HCT116 (cell line): ENCODE measurements at regions not wholly inside any gene's neighbourhood (a gene's known extent, or its start where the extent isn't known, plus 50 kb on each side); places are given as distances from the start of the nearest gene placed in this dataset.

Experiments used
- ATAC-seq: fragments of 200-7000 bp; cut with Tn5 transposase; 2 replicates; pipeline ENCODE4 v1.9.1; 2020; ENCODE audit warnings: mild to moderate bottlenecking, moderate library complexity
- BruUV-seq: library from RNA; stranded (reverse); fragments of 400-500 nt; replicated peaks from 2 replicates; lab custom pipeline; 2021; lab: Mats Ljungman, UMichigan
- CTCF ChIA-PET: fragments of 300-600 bp; sonication (Branson Sonifier 250); formaldehyde crosslinking; loops from one replicate; lab custom pipeline; 2021; ENCODE audit warnings: antibody characterized with exemption; lab: Charles Lee
- POLR2A ChIA-PET: fragments of 300-600, 350-600 bp; sonication (Branson Sonifier 250); formaldehyde crosslinking; loops from one replicate; lab custom pipeline; 2021; ENCODE audit warnings: antibody characterized with exemption; lab: Charles Lee
- RAD21 ChIA-PET, 2 experiments: fragments of 300-600 bp; sonication (Branson Sonifier 250); formaldehyde crosslinking; loops; one replicate each; lab custom pipeline; 2023; ENCODE audit warnings: low total read pairs in 2 of 2; ENCODE audit not compliant: uncharacterized antibody in 2 of 2, unreplicated experiment in 2 of 2, low non-redundant PET in 1 of 2; lab: Charles Lee
- DNase-seq: peaks from one replicate; pipeline ENCODE4 v3.0.0-alpha.2; 2010; ENCODE audit warnings: low read depth, low spot score
- H2AFZ ChIP-seq: fragments of 200-600 bp; shearing (Covaris generic), sonication (generic); 2 replicates; pipeline ENCODE4 v1.6.1; 2017; ENCODE audit warnings: low read depth, mixed run types, mixed read lengths, antibody characterized with exemption, low read length; ENCODE audit not compliant: poor library complexity, severe bottlenecking
- H3K27ac ChIP-seq: 2 replicates; pipeline ENCODE4 v1.5.1; 2012; ENCODE audit warnings: low read depth, low read length
- H3K27me3 ChIP-seq: fragments of 200-600 bp; sonication (generic); 2 replicates; pipeline ENCODE4 v1.6.1; 2016; ENCODE audit warnings: mixed run types, low read length, mixed read lengths; ENCODE audit not compliant: insufficient read depth
- H3K36me3 ChIP-seq, 2 experiments: fragments of 200-500 bp in 1 of 2; fragments of 200-600 bp in 1 of 2; sonication (Bioruptor generic) in 1 of 2; sonication (generic) in 1 of 2; 2 replicates each; pipeline versions ENCODE4 v1.5.1 to v1.6.1; 2014 to 2016; ENCODE audit warnings: low read length in 2 of 2, inconsistent platforms in 1 of 2, mixed read lengths in 1 of 2, mixed run types in 1 of 2; ENCODE audit not compliant: insufficient read depth in 2 of 2, control insufficient read depth in 1 of 2
- H3K4me1 ChIP-seq, 2 experiments: fragments of 200-600 bp in 1 of 2; sonication (generic) in 1 of 2; 2 replicates each; pipeline versions ENCODE4 v1.5.1 to v1.6.1; 2012 to 2017; ENCODE audit warnings: low read length in 2 of 2, inconsistent platforms in 1 of 2, mild to moderate bottlenecking in 1 of 2, mixed read lengths in 1 of 2, mixed run types in 1 of 2, moderate library complexity in 1 of 2; ENCODE audit not compliant: insufficient read depth in 2 of 2, control insufficient read depth in 1 of 2
- H3K4me2 ChIP-seq: fragments of 200-600 bp; sonication (generic); 2 replicates; pipeline ENCODE4 v1.6.1; 2017; ENCODE audit warnings: mixed run types, low read length, mixed read lengths
- H3K4me3 ChIP-seq, 2 experiments: fragments of 200-600 bp in 1 of 2; sonication (generic) in 1 of 2; replicated peaks in 1 of 2; 2 replicates each; pipeline ENCODE4 v1.5.1; 2011 to 2016; ENCODE audit warnings: low read length in 2 of 2, control low read depth in 1 of 2, low read depth in 1 of 2, mild to moderate bottlenecking in 1 of 2, mixed read lengths in 1 of 2, mixed run types in 1 of 2
- H3K79me2 ChIP-seq: fragments of 200-600 bp; sonication (generic); 2 replicates; pipeline ENCODE4 v1.6.1; 2017; ENCODE audit warnings: mild to moderate bottlenecking, mixed run types, low read length, moderate library complexity, mixed read lengths; ENCODE audit not compliant: insufficient read depth
- H3K9ac ChIP-seq: fragments of 200-600 bp; sonication (generic); 2 replicates; pipeline ENCODE4 v1.6.1; 2016; ENCODE audit warnings: low read length, mixed read lengths
- H3K9me2 ChIP-seq: fragments of 200-600 bp; sonication (generic), shearing (Covaris generic); 2 replicates; pipeline ENCODE4 v1.6.1; 2017; ENCODE audit warnings: mixed run types, mild to moderate bottlenecking, moderate library complexity; ENCODE audit not compliant: insufficient read depth
- H3K9me3 ChIP-seq, 2 experiments: fragments of 200-500 bp in 1 of 2; fragments of 200-600 bp in 1 of 2; sonication (Bioruptor generic) in 1 of 2; sonication (generic) in 1 of 2; 2 replicates each; pipeline ENCODE4 v1.6.1; 2014 to 2017; ENCODE audit warnings: low read length in 2 of 2, mixed read lengths in 2 of 2, inconsistent platforms in 1 of 2, low read depth in 1 of 2, mild to moderate bottlenecking in 1 of 2, mixed run types in 1 of 2, moderate library complexity in 1 of 2; ENCODE audit not compliant: control insufficient read depth in 1 of 2, insufficient read depth in 1 of 2
- H4K20me1 ChIP-seq: fragments of 200-600 bp; sonication (generic), shearing (Covaris generic); 2 replicates; pipeline ENCODE4 v1.6.1; 2017; ENCODE audit warnings: mixed run types, mild to moderate bottlenecking, moderate library complexity; ENCODE audit not compliant: insufficient read depth
- ATF3 ChIP-seq: IDR thresholded peaks from 2 replicates; pipeline ENCODE4 v1.6.1; 2012
- CTCF ChIP-seq, 3 experiments: fragments of 200-600 bp in 1 of 3; sonication (generic) in 1 of 3; IDR thresholded peaks in 2 of 3; conservative IDR thresholded peaks in 1 of 3; 2 replicates each; pipeline ENCODE4 v1.5.1; 2012 to 2017; ENCODE audit warnings: low read depth in 2 of 3, low read length in 2 of 3, antibody characterized with exemption in 1 of 3, borderline replicate concordance in 1 of 3, control low read depth in 1 of 3, mild to moderate bottlenecking in 1 of 3, mixed read lengths in 1 of 3, mixed run types in 1 of 3, moderate library complexity in 1 of 3; ENCODE audit not compliant: insufficient read depth in 1 of 3
- ELF1 ChIP-seq: IDR thresholded peaks from 2 replicates; pipeline ENCODE4 v1.6.1; 2012; ENCODE audit warnings: low read depth, borderline replicate concordance
- EZH2phosphoT487 ChIP-seq: fragments of 200-600 bp; IDR thresholded peaks from 2 replicates; pipeline ENCODE4 v1.6.1; 2018; ENCODE audit warnings: antibody characterized with exemption, borderline replicate concordance
- JUND ChIP-seq: IDR thresholded peaks from 2 replicates; pipeline ENCODE4 v1.6.1; 2012
- POLR2AphosphoS5 ChIP-seq: IDR thresholded peaks from 2 replicates; pipeline ENCODE4 v1.6.1; 2011; ENCODE audit warnings: mild to moderate bottlenecking, low read depth, low read length, moderate library complexity
- REST ChIP-seq: IDR thresholded peaks from 2 replicates; pipeline ENCODE4 v1.6.1; 2012; ENCODE audit warnings: low read depth
- TCF7L2 ChIP-seq: IDR thresholded peaks from 2 replicates; pipeline ENCODE4 v1.7.0; 2011; ENCODE audit warnings: borderline replicate concordance, inconsistent platforms; ENCODE audit not compliant: insufficient read depth, insufficient read length; ENCODE audit errors: extremely low read depth
- ZFX ChIP-seq: fragments of 450-650 bp; IDR thresholded peaks from 2 replicates; pipeline ENCODE4 v1.6.1; 2017
- ZNF274 ChIP-seq: fragments of 200-500 bp; sonication (Bioruptor generic); IDR thresholded peaks from 2 replicates; pipeline ENCODE4 v1.6.1; 2014; ENCODE audit warnings: mild to moderate bottlenecking, low read depth, low read length, inconsistent platforms
- intact Hi-C: fragments of 100-400 bp; cut with micrococcal nuclease; formaldehyde crosslinking; loops from 2 replicates; pipeline ENCODE4 v1.10.0; 2022

GRCh38 chr2:83261591-83262136, 1197.4 kb downstream of the SUCLG1 start:
- Histone ChIP-seq H3K9ac (no peak overlapping the region), H3K27ac (no peak overlapping the region), H3K4me1 (no peaks in the 10 kb centered on the region), H3K9me2 (no peaks in the 10 kb centered on the region), H3K79me2 (no peaks in the 10 kb centered on the region), H3K36me3 (no peaks in the 10 kb centered on the region), H3K9me3 (no peaks in the 10 kb centered on the region)
- ATAC-seq, result no peak
- RAD21 ChIA-PET, result no interaction called here
- TF ChIP-seq ELF1 (no peak), TCF7L2 (no peak), CTCF (IDR thresholded peaks at IDR 0.05 in 2 of 3, conservative IDR thresholded peaks at IDR 0.05 in 1 of 3; ENCODE audit: borderline replicate concordance in 1 of 3, insufficient read depth in 1 of 3, low read depth in 2 of 3, low read length in 2 of 3) (no peak), POLR2AphosphoS5 (no peak), ZNF274 (no peak), ZFX (no peak), REST (no peak), JUND (no peak), ATF3 (no peak), EZH2phosphoT487 (no peak)
- TF ChIP-seq, all 23 proteins: peak for 0
- Histone ChIP-seq H3K4me3 (no peak overlapping the region), H2AFZ (no peak overlapping the region), H3K27me3 (no peaks in the 10 kb centered on the region), H4K20me1 (no peaks in the 10 kb centered on the region), H3K4me2 (no peak overlapping the region)
- CTCF ChIA-PET, result no interaction called here
- BruUV-seq, result no TSS peak
- intact Hi-C loops, result no loop called here
- POLR2A ChIA-PET, result no interaction called here
- DNase-seq, result no peak
